ENCODE measurements at regions not wholly inside any gene's neighbourhood (a gene's known extent, or its start where the extent isn't known, plus 50 kb on each side); places are given as distances from the start of the nearest gene placed in this dataset.

GRCh38 chr16:64370112-64370511, 751.8 kb downstream of the CDH11 start:
- TF ChIP-seq CTCF (IDR thresholded peaks at IDR 0.05; ENCODE audit: insufficient read depth, low read length) (no peak), POLR2AphosphoS5 (IDR thresholded peaks at IDR 0.05; ENCODE audit: low read depth) (no peak), GABPA (IDR thresholded peaks at IDR 0.05; ENCODE audit: low read depth) (no peak), SPI1 (IDR thresholded peaks at IDR 0.05; ENCODE audit: borderline replicate concordance, low read depth) (no peak)
- TF ChIP-seq, protein P1, sequence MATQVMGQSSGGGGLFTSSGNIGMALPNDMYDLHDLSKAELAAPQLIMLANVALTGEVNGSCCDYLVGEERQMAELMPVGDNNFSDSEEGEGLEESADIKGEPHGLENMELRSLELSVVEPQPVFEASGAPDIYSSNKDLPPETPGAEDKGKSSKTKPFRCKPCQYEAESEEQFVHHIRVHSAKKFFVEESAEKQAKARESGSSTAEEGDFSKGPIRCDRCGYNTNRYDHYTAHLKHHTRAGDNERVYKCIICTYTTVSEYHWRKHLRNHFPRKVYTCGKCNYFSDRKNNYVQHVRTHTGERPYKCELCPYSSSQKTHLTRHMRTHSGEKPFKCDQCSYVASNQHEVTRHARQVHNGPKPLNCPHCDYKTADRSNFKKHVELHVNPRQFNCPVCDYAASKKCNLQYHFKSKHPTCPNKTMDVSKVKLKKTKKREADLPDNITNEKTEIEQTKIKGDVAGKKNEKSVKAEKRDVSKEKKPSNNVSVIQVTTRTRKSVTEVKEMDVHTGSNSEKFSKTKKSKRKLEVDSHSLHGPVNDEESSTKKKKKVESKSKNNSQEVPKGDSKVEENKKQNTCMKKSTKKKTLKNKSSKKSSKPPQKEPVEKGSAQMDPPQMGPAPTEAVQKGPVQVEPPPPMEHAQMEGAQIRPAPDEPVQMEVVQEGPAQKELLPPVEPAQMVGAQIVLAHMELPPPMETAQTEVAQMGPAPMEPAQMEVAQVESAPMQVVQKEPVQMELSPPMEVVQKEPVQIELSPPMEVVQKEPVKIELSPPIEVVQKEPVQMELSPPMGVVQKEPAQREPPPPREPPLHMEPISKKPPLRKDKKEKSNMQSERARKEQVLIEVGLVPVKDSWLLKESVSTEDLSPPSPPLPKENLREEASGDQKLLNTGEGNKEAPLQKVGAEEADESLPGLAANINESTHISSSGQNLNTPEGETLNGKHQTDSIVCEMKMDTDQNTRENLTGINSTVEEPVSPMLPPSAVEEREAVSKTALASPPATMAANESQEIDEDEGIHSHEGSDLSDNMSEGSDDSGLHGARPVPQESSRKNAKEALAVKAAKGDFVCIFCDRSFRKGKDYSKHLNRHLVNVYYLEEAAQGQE (IDR thresholded peaks at IDR 0.05; ENCODE audit: insufficient replicate concordance, low read depth) = no peak

All from HL-60 (cell line).